ENCODE measurements at regions not wholly inside any gene's neighbourhood (a gene's known extent, or its start where the extent isn't known, plus 50 kb on each side); places are given as distances from the start of the nearest gene placed in this dataset.
A peak's percentile ranks its signal among the peaks of the same experiment; 100 is the strongest.

DNA sequence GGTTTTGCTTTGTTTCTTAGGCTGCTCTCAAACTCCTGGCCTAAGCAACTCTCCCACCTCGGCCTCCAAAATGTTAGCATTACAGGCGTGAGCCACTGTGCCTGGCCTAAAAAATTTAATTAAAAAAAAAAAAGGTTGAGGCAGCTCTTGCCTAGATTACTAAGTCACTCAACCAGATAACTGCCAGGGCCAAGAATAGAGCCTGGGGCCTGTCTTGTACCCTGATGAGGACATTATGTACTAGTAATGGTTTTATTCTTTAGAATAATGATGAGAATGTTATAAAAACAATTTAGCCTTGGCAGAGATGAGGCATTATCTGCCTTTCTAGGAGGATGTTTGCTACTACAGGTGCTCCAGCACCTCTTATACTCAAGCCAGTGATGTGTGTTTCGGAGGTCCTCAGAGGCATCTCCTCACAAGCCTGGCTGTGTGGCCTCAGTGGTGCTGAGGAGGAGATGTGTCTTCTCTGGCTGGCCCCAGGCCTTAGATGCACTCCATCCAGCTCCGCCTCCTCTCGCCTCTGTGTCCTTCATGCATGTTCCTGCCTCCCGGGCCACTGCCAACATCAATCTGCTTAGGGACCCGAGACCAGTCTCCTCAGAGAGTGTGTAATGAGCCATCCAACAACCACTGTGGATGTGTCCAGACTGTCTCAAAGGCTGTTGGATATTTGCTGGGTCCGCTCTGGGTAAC lies 337.7 kb upstream of the GATB start:
- no peaks in the 10 kb centered on the region for H3K27me3 Mint-ChIP-seq (ENCODE audit: insufficient read depth, unreplicated experiment)
- ChIA-PET CTCF (interaction anchor here (0.8 kb wide), 2 partner anchors 247 to 448 kb away, joined by 3 read pairs; no protein-coding TSS in a partner anchor), POLR2A (no interaction called here)
- intact Hi-C loops (cut with micrococcal nuclease) = loop anchor here (1.0 kb wide), 1 partner anchor 250 kb away; no protein-coding TSS in a partner anchor
- no peaks in the 10 kb centered on the region for H3K9me3 Mint-ChIP-seq (ENCODE audit: unreplicated experiment)
- H3K4me3 Mint-ChIP-seq (ENCODE audit: unreplicated experiment) = no peak overlapping the region
- TF ChIP-seq, protein P1, sequence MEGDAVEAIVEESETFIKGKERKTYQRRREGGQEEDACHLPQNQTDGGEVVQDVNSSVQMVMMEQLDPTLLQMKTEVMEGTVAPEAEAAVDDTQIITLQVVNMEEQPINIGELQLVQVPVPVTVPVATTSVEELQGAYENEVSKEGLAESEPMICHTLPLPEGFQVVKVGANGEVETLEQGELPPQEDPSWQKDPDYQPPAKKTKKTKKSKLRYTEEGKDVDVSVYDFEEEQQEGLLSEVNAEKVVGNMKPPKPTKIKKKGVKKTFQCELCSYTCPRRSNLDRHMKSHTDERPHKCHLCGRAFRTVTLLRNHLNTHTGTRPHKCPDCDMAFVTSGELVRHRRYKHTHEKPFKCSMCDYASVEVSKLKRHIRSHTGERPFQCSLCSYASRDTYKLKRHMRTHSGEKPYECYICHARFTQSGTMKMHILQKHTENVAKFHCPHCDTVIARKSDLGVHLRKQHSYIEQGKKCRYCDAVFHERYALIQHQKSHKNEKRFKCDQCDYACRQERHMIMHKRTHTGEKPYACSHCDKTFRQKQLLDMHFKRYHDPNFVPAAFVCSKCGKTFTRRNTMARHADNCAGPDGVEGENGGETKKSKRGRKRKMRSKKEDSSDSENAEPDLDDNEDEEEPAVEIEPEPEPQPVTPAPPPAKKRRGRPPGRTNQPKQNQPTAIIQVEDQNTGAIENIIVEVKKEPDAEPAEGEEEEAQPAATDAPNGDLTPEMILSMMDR (IDR thresholded peaks at IDR 0.05; ENCODE audit: unreplicated experiment) = no peak
- BruUV-seq (replicated peaks) = no TSS peak
- H3K27ac Mint-ChIP-seq (ENCODE audit: low read depth, unreplicated experiment) = no peak overlapping the region
- DNase-seq (ENCODE audit: unreplicated experiment) = no peak
- H3K36me3 Mint-ChIP-seq (ENCODE audit: insufficient read depth, unreplicated experiment) = no peaks in the 10 kb centered on the region
- H3K4me1 Mint-ChIP-seq (ENCODE audit: insufficient read depth, unreplicated experiment) = peaks cover 17% of the 10 kb centered on the region

DNA sequence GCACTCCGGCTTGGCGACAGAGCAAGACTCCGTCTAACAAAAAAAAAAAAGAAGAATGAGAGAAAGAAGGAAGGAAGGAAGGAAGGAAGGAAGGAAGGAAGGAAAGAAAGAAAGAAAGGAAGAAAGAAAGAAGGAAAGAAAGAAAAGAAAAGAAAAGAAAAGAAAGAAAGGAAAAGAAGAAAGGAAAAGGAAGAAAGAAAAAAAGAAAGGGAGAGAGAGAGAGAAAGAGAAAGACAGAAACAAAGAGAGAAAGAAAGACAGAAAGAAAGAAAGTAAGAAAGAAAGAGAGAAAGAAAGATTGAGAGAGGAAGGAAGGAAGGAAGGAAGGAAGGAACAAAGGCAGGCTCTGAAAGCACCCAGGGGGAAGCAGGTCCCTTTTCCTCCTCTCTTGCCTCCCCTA lies 336.6 kb upstream of the GATB start:
- no peak for DNase-seq (ENCODE audit: unreplicated experiment)
- H3K27me3 Mint-ChIP-seq (ENCODE audit: insufficient read depth, unreplicated experiment) = no peaks in the 10 kb centered on the region
- no TSS peak for BruUV-seq (replicated peaks)
- peaks cover 14% of the 10 kb centered on the region for H3K4me1 Mint-ChIP-seq (ENCODE audit: insufficient read depth, unreplicated experiment)
- no peaks in the 10 kb centered on the region for H3K9me3 Mint-ChIP-seq (ENCODE audit: unreplicated experiment)
- ChIA-PET CTCF (no interaction called here), POLR2A (no interaction called here)
- no peaks in the 10 kb centered on the region for H3K36me3 Mint-ChIP-seq (ENCODE audit: insufficient read depth, unreplicated experiment)
- no peak overlapping the region for H3K27ac Mint-ChIP-seq (ENCODE audit: low read depth, unreplicated experiment)
- H3K4me3 Mint-ChIP-seq (ENCODE audit: unreplicated experiment) = no peak overlapping the region
- TF ChIP-seq, protein P1 (IDR thresholded peaks at IDR 0.05; ENCODE audit: unreplicated experiment) = no peak
- intact Hi-C loops (cut with micrococcal nuclease) = no loop called here

DNA sequence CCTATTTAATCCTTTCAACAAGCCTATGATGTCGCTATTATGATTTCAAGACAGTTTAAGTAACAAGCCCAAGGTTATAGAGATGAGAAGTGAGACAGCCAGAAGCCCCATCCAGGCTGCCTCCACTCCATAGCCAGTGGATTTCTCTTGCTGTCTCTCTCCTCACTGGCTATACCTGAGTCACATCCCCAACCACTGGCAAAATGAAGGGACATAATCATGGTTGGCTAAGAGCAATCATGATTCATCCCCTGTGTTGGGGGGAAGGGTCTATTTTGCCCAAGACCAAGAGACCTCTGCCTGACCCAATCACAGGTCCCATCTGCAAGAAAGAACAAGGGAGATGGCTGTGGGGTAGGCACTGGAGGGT lies 334.9 kb upstream of the GATB start:
- H3K4me3 Mint-ChIP-seq (ENCODE audit: unreplicated experiment) = no peak overlapping the region
- no peaks in the 10 kb centered on the region for H3K27me3 Mint-ChIP-seq (ENCODE audit: insufficient read depth, unreplicated experiment)
- no peaks in the 10 kb centered on the region for H3K36me3 Mint-ChIP-seq (ENCODE audit: insufficient read depth, unreplicated experiment)
- DNase-seq (ENCODE audit: unreplicated experiment) = peak; percentile 7
- H3K27ac Mint-ChIP-seq (ENCODE audit: low read depth, unreplicated experiment) = no peak overlapping the region
- H3K9me3 Mint-ChIP-seq (ENCODE audit: unreplicated experiment) = no peaks in the 10 kb centered on the region
- BruUV-seq (replicated peaks) = no TSS peak
- peaks cover 7% of the 10 kb centered on the region for H3K4me1 Mint-ChIP-seq (ENCODE audit: insufficient read depth, unreplicated experiment)
- intact Hi-C loops (cut with micrococcal nuclease) = no loop called here
- ChIA-PET POLR2A (interaction anchor here (1.2 kb wide), 1 partner anchor 10 kb away, joined by 5 read pairs; no protein-coding TSS in a partner anchor), CTCF (no interaction called here)
- TF ChIP-seq, protein P1 (IDR thresholded peaks at IDR 0.05; ENCODE audit: unreplicated experiment) = no peak

DNA sequence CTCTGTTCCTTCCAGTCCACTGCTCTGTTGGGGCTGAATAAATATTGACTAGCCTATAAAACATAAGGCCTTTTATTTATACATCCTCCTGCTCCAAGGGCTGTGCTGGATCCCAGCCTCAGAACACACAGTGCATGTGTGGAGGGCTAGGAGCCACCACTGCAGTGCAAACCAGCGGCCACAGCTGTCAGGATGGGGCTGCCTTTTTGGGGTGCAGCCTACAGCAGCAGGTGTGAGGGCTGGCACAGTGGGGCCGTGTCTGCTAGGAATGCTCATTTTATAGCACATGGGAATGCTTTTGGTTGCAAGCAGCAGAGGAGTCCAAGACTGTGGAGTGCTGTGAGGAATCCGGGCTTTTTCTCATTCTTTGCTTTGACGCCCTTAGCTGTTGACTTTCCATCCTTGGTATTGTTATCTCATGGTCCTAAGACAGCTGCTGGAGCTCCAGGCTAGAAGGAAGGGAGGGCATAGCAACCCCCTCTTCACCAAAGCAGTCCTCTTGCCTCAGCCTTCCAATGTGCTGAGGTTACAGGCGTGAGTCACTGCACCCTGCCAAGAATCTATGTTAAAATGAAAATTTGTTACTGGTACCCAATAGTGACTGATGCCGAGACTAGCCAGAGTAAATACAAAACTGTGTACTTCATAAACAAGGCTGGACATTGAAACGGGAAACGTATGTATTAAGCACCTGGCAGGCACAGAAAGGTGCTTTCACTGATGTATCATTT lies 334.3 kb upstream of the GATB start:
- intact Hi-C loops (cut with micrococcal nuclease) = no loop called here
- peaks cover 2% of the 10 kb centered on the region for H3K4me1 Mint-ChIP-seq (ENCODE audit: insufficient read depth, unreplicated experiment)
- DNase-seq (ENCODE audit: unreplicated experiment) = peak; percentile 14
- H3K36me3 Mint-ChIP-seq (ENCODE audit: insufficient read depth, unreplicated experiment) = no peaks in the 10 kb centered on the region
- no peaks in the 10 kb centered on the region for H3K9me3 Mint-ChIP-seq (ENCODE audit: unreplicated experiment)
- TF ChIP-seq, protein P1 (IDR thresholded peaks at IDR 0.05; ENCODE audit: unreplicated experiment) = no peak
- ChIA-PET POLR2A (no interaction called here), CTCF (no interaction called here)
- BruUV-seq (replicated peaks) = no TSS peak
- no peak overlapping the region for H3K27ac Mint-ChIP-seq (ENCODE audit: low read depth, unreplicated experiment)
- H3K27me3 Mint-ChIP-seq (ENCODE audit: insufficient read depth, unreplicated experiment) = no peaks in the 10 kb centered on the region
- no peak overlapping the region for H3K4me3 Mint-ChIP-seq (ENCODE audit: unreplicated experiment)

Data from MCF 10A (cell line).